Activated CD4-positive, alpha-beta memory T cell treated with anti-CD3 and anti-CD28 coated beads, Interleukin-2, amount 10 ng/mL, durations not matched to agents 7 days and 5 days (primary cell): ENCODE measurements at regions not wholly inside any gene's neighbourhood (a gene's known extent, or its start where the extent isn't known, plus 50 kb on each side); places are given as distances from the start of the nearest gene placed in this dataset.

Experiments
- CTCF ChIA-PET: fragments of 350-600 bp; sonication (Branson Sonifier 250); formaldehyde crosslinking; loops from one replicate; lab custom pipeline; 2021; ENCODE audit warnings: antibody characterized with exemption, inconsistent platforms; lab: Charles Lee
- POLR2A ChIA-PET: fragments of 350-600 bp; sonication (Branson Sonifier 250); formaldehyde crosslinking; loops from one replicate; lab custom pipeline; 2021; ENCODE audit warnings: antibody characterized with exemption; lab: Charles Lee
- DNase-seq: peaks from one replicate; pipeline ENCODE4 v3.0.0-alpha.2; 2020
- H3K27ac Mint-ChIP-seq: one replicate; pipeline ENCODE4 v1.8.0; 2021; ENCODE audit warnings: mild to moderate bottlenecking, mixed read lengths
- H3K27me3 Mint-ChIP-seq: one replicate; pipeline ENCODE4 v1.8.0; 2021; ENCODE audit warnings: mixed read lengths
- H3K36me3 Mint-ChIP-seq: one replicate; pipeline ENCODE4 v1.8.0; 2021; ENCODE audit warnings: low read depth, mixed read lengths
- H3K4me1 Mint-ChIP-seq: one replicate; pipeline ENCODE4 v1.8.0; 2021; ENCODE audit warnings: mixed read lengths
- H3K4me3 Mint-ChIP-seq: one replicate; pipeline ENCODE4 v1.8.0; 2021; ENCODE audit warnings: mild to moderate bottlenecking, mixed read lengths
- H3K9me3 Mint-ChIP-seq: one replicate; pipeline ENCODE4 v1.8.0; 2021; ENCODE audit warnings: mixed read lengths

GRCh38 chr11:36996795-36997194 is 398.8 kb upstream of the RAG2 start:
- no peaks in the 10 kb centered on the region for H3K36me3 Mint-ChIP-seq
- ChIA-PET POLR2A (no interaction called here), CTCF (no interaction called here)
- no peak overlapping the region for H3K27ac Mint-ChIP-seq
- H3K9me3 Mint-ChIP-seq, result peaks cover 2% of the 10 kb centered on the region
- H3K4me1 Mint-ChIP-seq, result no peaks in the 10 kb centered on the region
- DNase-seq, result no peak
- H3K4me3 Mint-ChIP-seq, result no peak overlapping the region
- H3K27me3 Mint-ChIP-seq, result no peaks in the 10 kb centered on the region

- Mint-ChIP-seq H3K27me3 (no peaks in the 10 kb centered on the region), H3K4me1 (no peaks in the 10 kb centered on the region), H3K36me3 (no peaks in the 10 kb centered on the region), H3K9me3 (peaks cover 2% of the 10 kb centered on the region), H3K4me3 (no peak overlapping the region), H3K27ac (no peak overlapping the region)
- ChIA-PET CTCF (no interaction called here), POLR2A (no interaction called here)
- no peak for DNase-seq
Measured at GRCh38 chr11:36994208-36994607, 396.2 kb upstream of the RAG2 start.

- H3K9me3 Mint-ChIP-seq, result no peaks in the 10 kb centered on the region
- ChIA-PET CTCF (no interaction called here), POLR2A (no interaction called here)
- no peak overlapping the region for H3K27ac Mint-ChIP-seq
- no peak overlapping the region for H3K4me3 Mint-ChIP-seq
- no peaks in the 10 kb centered on the region for H3K36me3 Mint-ChIP-seq
- no peaks in the 10 kb centered on the region for H3K4me1 Mint-ChIP-seq
- no peaks in the 10 kb centered on the region for H3K27me3 Mint-ChIP-seq
- DNase-seq, result no peak
Measured at GRCh38 chr11:36988556-36988955, 390.5 kb upstream of the RAG2 start.

- POLR2A ChIA-PET, result no interaction called here
- H3K27ac Mint-ChIP-seq, result no peak overlapping the region
- H3K27me3 Mint-ChIP-seq, result no peaks in the 10 kb centered on the region
- DNase-seq, result no peak
- no peak overlapping the region for H3K4me3 Mint-ChIP-seq
- peaks cover 2% of the 10 kb centered on the region for H3K9me3 Mint-ChIP-seq
- CTCF ChIA-PET, result no interaction called here
- no peaks in the 10 kb centered on the region for H3K36me3 Mint-ChIP-seq
- no peaks in the 10 kb centered on the region for H3K4me1 Mint-ChIP-seq
Measured at GRCh38 chr11:36985562-36985961, 387.5 kb upstream of the RAG2 start.

GRCh38 chr11:36976741-36977140 is 378.7 kb upstream of the RAG2 start:
- no peak overlapping the region for H3K4me3 Mint-ChIP-seq
- H3K27me3 Mint-ChIP-seq, result no peaks in the 10 kb centered on the region
- POLR2A ChIA-PET, result no interaction called here
- no peak for DNase-seq
- no peaks in the 10 kb centered on the region for H3K36me3 Mint-ChIP-seq
- peaks cover 10% of the 10 kb centered on the region for H3K9me3 Mint-ChIP-seq
- CTCF ChIA-PET, result no interaction called here
- H3K27ac Mint-ChIP-seq, result no peak overlapping the region
- H3K4me1 Mint-ChIP-seq, result no peaks in the 10 kb centered on the region

GRCh38 chr11:36974771-36975170 is 376.7 kb upstream of the RAG2 start:
- DNase-seq, result no peak
- no peaks in the 10 kb centered on the region for H3K36me3 Mint-ChIP-seq
- ChIA-PET CTCF (no interaction called here), POLR2A (no interaction called here)
- H3K27ac Mint-ChIP-seq, result no peak overlapping the region
- peaks cover 3% of the 10 kb centered on the region for H3K9me3 Mint-ChIP-seq
- H3K27me3 Mint-ChIP-seq, result no peaks in the 10 kb centered on the region
- H3K4me3 Mint-ChIP-seq, result no peak overlapping the region
- H3K4me1 Mint-ChIP-seq, result no peaks in the 10 kb centered on the region

GRCh38 chr11:36953976-36954375 is 355.9 kb upstream of the RAG2 start:
- no peak overlapping the region for H3K27ac Mint-ChIP-seq
- ChIA-PET CTCF (no interaction called here), POLR2A (no interaction called here)
- DNase-seq, result no peak
- H3K9me3 Mint-ChIP-seq, result peaks cover 3% of the 10 kb centered on the region
- no peaks in the 10 kb centered on the region for H3K27me3 Mint-ChIP-seq
- no peaks in the 10 kb centered on the region for H3K36me3 Mint-ChIP-seq
- no peak overlapping the region for H3K4me3 Mint-ChIP-seq
- H3K4me1 Mint-ChIP-seq, result no peaks in the 10 kb centered on the region

GRCh38 chr11:36948460-36949127 is 350.6 kb upstream of the RAG2 start:
- Mint-ChIP-seq H3K27me3 (no peaks in the 10 kb centered on the region), H3K4me1 (no peaks in the 10 kb centered on the region), H3K9me3 (peaks cover 3% of the 10 kb centered on the region), H3K27ac (no peak overlapping the region), H3K36me3 (no peaks in the 10 kb centered on the region), H3K4me3 (no peak overlapping the region)
- POLR2A ChIA-PET, result no interaction called here
- CTCF ChIA-PET, result no interaction called here
- no peak for DNase-seq

GRCh38 chr11:36945384-36945783 is 347.3 kb upstream of the RAG2 start:
- POLR2A ChIA-PET, result no interaction called here
- Mint-ChIP-seq H3K9me3 (peaks cover 2% of the 10 kb centered on the region), H3K36me3 (no peaks in the 10 kb centered on the region), H3K27me3 (no peaks in the 10 kb centered on the region), H3K4me3 (no peak overlapping the region), H3K27ac (no peak overlapping the region), H3K4me1 (no peaks in the 10 kb centered on the region)
- no peak for DNase-seq
- CTCF ChIA-PET, result no interaction called here

GRCh38 chr11:36933481-36933880 is 335.4 kb upstream of the RAG2 start:
- Mint-ChIP-seq H3K4me3 (no peak overlapping the region), H3K27ac (no peak overlapping the region), H3K27me3 (no peaks in the 10 kb centered on the region), H3K36me3 (no peaks in the 10 kb centered on the region), H3K4me1 (no peaks in the 10 kb centered on the region), H3K9me3 (no peaks in the 10 kb centered on the region)
- POLR2A ChIA-PET, result no interaction called here
- CTCF ChIA-PET, result no interaction called here
- no peak for DNase-seq

GRCh38 chr11:36931139-36931538 is 333.1 kb upstream of the RAG2 start:
- no peak overlapping the region for H3K27ac Mint-ChIP-seq
- H3K4me1 Mint-ChIP-seq, result no peaks in the 10 kb centered on the region
- no peaks in the 10 kb centered on the region for H3K9me3 Mint-ChIP-seq
- ChIA-PET CTCF (no interaction called here), POLR2A (no interaction called here)
- no peak for DNase-seq
- no peaks in the 10 kb centered on the region for H3K27me3 Mint-ChIP-seq
- no peak overlapping the region for H3K4me3 Mint-ChIP-seq
- H3K36me3 Mint-ChIP-seq, result no peaks in the 10 kb centered on the region

GRCh38 chr11:36930256-36930655 is 332.2 kb upstream of the RAG2 start:
- H3K27ac Mint-ChIP-seq, result no peak overlapping the region
- POLR2A ChIA-PET, result no interaction called here
- H3K4me1 Mint-ChIP-seq, result no peaks in the 10 kb centered on the region
- H3K27me3 Mint-ChIP-seq, result no peaks in the 10 kb centered on the region
- no peaks in the 10 kb centered on the region for H3K9me3 Mint-ChIP-seq
- H3K4me3 Mint-ChIP-seq, result no peak overlapping the region
- CTCF ChIA-PET, result no interaction called here
- no peak for DNase-seq
- H3K36me3 Mint-ChIP-seq, result no peaks in the 10 kb centered on the region

- no peaks in the 10 kb centered on the region for H3K9me3 Mint-ChIP-seq
- no peaks in the 10 kb centered on the region for H3K4me1 Mint-ChIP-seq
- POLR2A ChIA-PET, result no interaction called here
- CTCF ChIA-PET, result no interaction called here
- H3K27me3 Mint-ChIP-seq, result no peaks in the 10 kb centered on the region
- no peak overlapping the region for H3K27ac Mint-ChIP-seq
- no peak overlapping the region for H3K4me3 Mint-ChIP-seq
- H3K36me3 Mint-ChIP-seq, result no peaks in the 10 kb centered on the region
- DNase-seq, result no peak
Measured at GRCh38 chr11:36929401-36929800, 331.4 kb upstream of the RAG2 start.

- no peak overlapping the region for H3K4me3 Mint-ChIP-seq
- no peak overlapping the region for H3K27ac Mint-ChIP-seq
- H3K27me3 Mint-ChIP-seq, result no peaks in the 10 kb centered on the region
- no peaks in the 10 kb centered on the region for H3K4me1 Mint-ChIP-seq
- ChIA-PET CTCF (no interaction called here), POLR2A (no interaction called here)
- no peak for DNase-seq
- H3K36me3 Mint-ChIP-seq, result no peaks in the 10 kb centered on the region
- no peaks in the 10 kb centered on the region for H3K9me3 Mint-ChIP-seq
Measured at GRCh38 chr11:36928621-36929020, 330.6 kb upstream of the RAG2 start.
